IPS DF 6.9 (cell line): ENCODE measurements at regions not wholly inside any gene's neighbourhood (a gene's known extent, or its start where the extent isn't known, plus 50 kb on each side); places are given as distances from the start of the nearest gene placed in this dataset.
"Not testable (repeated sequence)": the region's sequence is repeated elsewhere in the genome, so short reads cannot be mapped to it uniquely, and the experiment has no call there.

Source experiments
- DNase-seq: peaks from one replicate; pipeline ENCODE4 v3.0.0-alpha.2; 2013; ENCODE audit warnings: low read depth, low spot score
- H3K27ac ChIP-seq: one replicate; pipeline ENCODE4 v1.5.1; 2013; ENCODE audit warnings: low read length, control low read depth
- H3K27me3 ChIP-seq: 2 replicates; pipeline ENCODE4 v1.6.1; 2013; ENCODE audit warnings: mild to moderate bottlenecking, low read length; ENCODE audit not compliant: control insufficient read depth, insufficient read depth
- H3K36me3 ChIP-seq: 2 replicates; pipeline ENCODE4 v1.6.1; 2013; ENCODE audit warnings: low read length; ENCODE audit not compliant: control insufficient read depth, insufficient read depth
- H3K4me1 ChIP-seq: 2 replicates; pipeline ENCODE4 v1.6.1; 2013; ENCODE audit warnings: low read length; ENCODE audit not compliant: control insufficient read depth, insufficient read depth
- H3K4me3 ChIP-seq: 2 replicates; pipeline ENCODE4 v1.5.1; 2013; ENCODE audit warnings: mild to moderate bottlenecking, low read length
- H3K9me3 ChIP-seq: 2 replicates; pipeline ENCODE4 v1.6.1; 2013; ENCODE audit warnings: low read length, inconsistent platforms; ENCODE audit not compliant: control insufficient read depth, insufficient read depth
- WGBS: extraction: QIAGEN DNeasy Blood & Tissue Kit; methylation state at CpG from one replicate; pipeline ENCODE4 v1.1.7; 2013; ENCODE audit warnings: mixed read lengths, missing lambda C conversion rate; ENCODE audit not compliant: insufficient read length, insufficient coverage; 5-methylcytosine and 5-hydroxymethylcytosine counted together

GRCh38 chr3:177902876-177903275 is 633.4 kb upstream of the KCNMB2 start:
- Histone ChIP-seq H3K4me3 (no peak overlapping the region), H3K27me3 (no peaks in the 10 kb centered on the region), H3K9me3 (no peaks in the 10 kb centered on the region; the same call in 1 of the 2 replicates), H3K4me1 (no peaks in the 10 kb centered on the region; the same call in 1 of the 2 replicates), H3K36me3 (no peaks in the 10 kb centered on the region), H3K27ac (no peak overlapping the region)
- WGBS: no CpG with 5 or more reads among the region's 5 CpGs
- DNase-seq: no peak

DNA sequence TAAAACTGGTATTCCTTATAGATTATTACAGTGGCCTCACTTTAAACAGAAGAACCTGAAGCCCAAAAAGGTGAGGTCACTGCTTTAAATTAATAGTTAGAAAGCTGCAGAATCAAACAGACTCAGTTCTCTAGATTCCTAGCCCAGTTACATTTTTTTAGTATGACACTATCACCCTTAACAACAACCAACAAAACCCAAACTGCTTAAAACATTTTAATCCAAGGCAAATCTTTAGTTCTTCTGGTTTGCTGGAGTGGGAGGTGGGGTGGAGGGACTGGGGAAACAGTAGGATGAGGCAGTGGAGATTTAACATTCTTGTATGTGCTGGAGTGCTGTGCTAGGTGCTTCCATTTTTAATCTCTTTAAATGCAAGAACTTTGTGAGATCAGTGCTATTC is 631.6 kb upstream of the KCNMB2 start:
- no peaks in the 10 kb centered on the region for H3K9me3 ChIP-seq
- H3K27ac ChIP-seq: no peak overlapping the region
- no peak for DNase-seq
- H3K4me1 ChIP-seq: no peaks in the 10 kb centered on the region; the same call in 1 of the 2 replicates
- H3K27me3 ChIP-seq: no peaks in the 10 kb centered on the region
- H3K4me3 ChIP-seq: no peak overlapping the region
- H3K36me3 ChIP-seq: no peaks in the 10 kb centered on the region

GRCh38 chr3:177905173-177906125 is 630.8 kb upstream of the KCNMB2 start:
- WGBS: no CpG with 5 or more reads among the region's 4 CpGs
- Histone ChIP-seq H3K9me3 (no peaks in the 10 kb centered on the region), H3K27ac (no peak overlapping the region)

DNA sequence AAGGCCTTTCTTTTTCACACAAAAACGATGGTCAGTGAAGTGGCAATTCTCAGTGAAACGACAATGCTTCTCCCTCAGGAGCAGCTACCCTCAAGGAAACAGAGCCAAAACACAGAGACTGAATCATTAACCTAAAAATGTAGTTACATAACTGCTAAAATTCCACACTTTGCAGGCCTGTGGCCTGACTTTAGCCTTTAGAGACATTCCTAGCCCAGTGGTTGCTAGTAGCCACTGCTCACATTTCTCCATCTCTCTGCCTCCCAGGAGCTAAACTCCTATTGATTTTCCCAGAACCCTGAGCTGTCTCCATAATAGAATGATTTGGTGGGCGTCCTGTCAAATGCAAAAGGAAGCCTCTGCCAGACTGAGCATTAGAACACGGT is 630.1 kb upstream of the KCNMB2 start:
- no peak for DNase-seq
- H3K9me3 ChIP-seq: no peaks in the 10 kb centered on the region
- H3K4me1 ChIP-seq: no peaks in the 10 kb centered on the region; the same call in 1 of the 2 replicates
- no peaks in the 10 kb centered on the region for H3K27me3 ChIP-seq
- H3K27ac ChIP-seq: no peak overlapping the region
- no CpG with 5 or more reads among the region's 4 CpGs for WGBS
- no peak overlapping the region for H3K4me3 ChIP-seq
- H3K36me3 ChIP-seq: no peaks in the 10 kb centered on the region

More at GRCh38 chr3:177905173-177906125, 630.8 kb upstream of the KCNMB2 start:
- Histone ChIP-seq H3K27me3 (no peaks in the 10 kb centered on the region), H3K4me1 (no peaks in the 10 kb centered on the region; the same call in 1 of the 2 replicates), H3K36me3 (no peaks in the 10 kb centered on the region), H3K4me3 (no peak overlapping the region)
- no peak for DNase-seq

GRCh38 chr3:177906578-177907229 is 629.5 kb upstream of the KCNMB2 start:
- WGBS: no CpG with 5 or more reads among the region's 5 CpGs
- Histone ChIP-seq H3K36me3 (no peaks in the 10 kb centered on the region), H3K27ac (no peak overlapping the region), H3K27me3 (no peaks in the 10 kb centered on the region), H3K4me3 (no peak overlapping the region), H3K4me1 (no peaks in the 10 kb centered on the region; the same call in 1 of the 2 replicates), H3K9me3 (no peaks in the 10 kb centered on the region)
- DNase-seq: no peak

DNA sequence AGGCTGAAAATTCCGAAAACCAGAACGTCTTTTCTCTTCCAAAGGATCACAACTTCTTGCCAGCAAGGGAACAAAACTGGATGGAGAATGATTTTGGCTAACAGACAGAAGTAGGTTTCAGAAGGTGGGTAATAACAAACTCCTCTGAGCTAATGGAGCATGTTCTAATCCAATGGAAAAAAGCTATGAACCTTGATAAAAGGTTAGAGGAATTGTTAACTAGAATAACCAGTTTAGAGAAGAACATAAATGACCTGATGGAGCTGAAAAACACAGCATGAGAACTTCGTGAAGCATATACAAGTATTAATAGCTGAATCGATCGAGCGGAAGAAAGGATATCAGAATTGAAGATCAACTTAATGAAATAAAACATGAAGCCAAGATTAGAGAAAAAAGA is 626.7 kb upstream of the KCNMB2 start:
- no CpG with 5 or more reads among the region's 6 CpGs for WGBS
- not testable (repeated sequence) for H3K4me1 ChIP-seq, H3K4me3 ChIP-seq, DNase-seq, H3K36me3 ChIP-seq, H3K9me3 ChIP-seq, H3K27me3 ChIP-seq, H3K27ac ChIP-seq

DNA sequence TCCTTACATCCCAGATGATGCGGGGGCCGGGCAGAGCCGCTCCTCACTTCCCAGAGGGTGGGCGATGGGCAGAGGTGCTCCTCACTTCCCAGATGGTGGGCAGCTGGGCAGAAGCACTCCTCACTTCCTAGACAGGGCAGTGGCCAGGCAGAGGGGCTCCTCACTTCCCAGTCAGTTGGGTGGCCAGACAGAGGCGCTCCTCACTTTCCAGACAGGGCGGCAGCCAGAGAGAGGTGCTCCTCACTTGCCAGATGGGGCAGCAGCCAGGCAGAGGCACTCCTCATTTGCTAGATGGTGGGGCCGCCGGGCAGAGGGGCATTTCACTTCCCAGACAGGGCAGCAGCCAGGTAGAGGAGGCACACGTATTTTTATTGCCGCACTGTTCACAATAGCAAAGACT is 622.0 kb upstream of the KCNMB2 start:
- H3K9me3 ChIP-seq: no peaks in the 10 kb centered on the region
- no CpG with 5 or more reads among the region's 10 CpGs for WGBS
- no peaks in the 10 kb centered on the region for H3K4me1 ChIP-seq
- H3K27ac ChIP-seq: no peak overlapping the region
- no peaks in the 10 kb centered on the region for H3K27me3 ChIP-seq
- DNase-seq: no peak
- H3K36me3 ChIP-seq: no peaks in the 10 kb centered on the region
- no peak overlapping the region; the same call in 1 of the 2 replicates for H3K4me3 ChIP-seq

GRCh38 chr3:177916461-177916860 is 619.8 kb upstream of the KCNMB2 start:
- Histone ChIP-seq H3K27ac (no peak overlapping the region), H3K9me3 (no peaks in the 10 kb centered on the region), H3K36me3 (no peaks in the 10 kb centered on the region), H3K27me3 (no peaks in the 10 kb centered on the region), H3K4me1 (no peaks in the 10 kb centered on the region), H3K4me3 (no peak overlapping the region)
- WGBS: no CpG with 5 or more reads among the region's 1 CpG
- no peak for DNase-seq

DNA sequence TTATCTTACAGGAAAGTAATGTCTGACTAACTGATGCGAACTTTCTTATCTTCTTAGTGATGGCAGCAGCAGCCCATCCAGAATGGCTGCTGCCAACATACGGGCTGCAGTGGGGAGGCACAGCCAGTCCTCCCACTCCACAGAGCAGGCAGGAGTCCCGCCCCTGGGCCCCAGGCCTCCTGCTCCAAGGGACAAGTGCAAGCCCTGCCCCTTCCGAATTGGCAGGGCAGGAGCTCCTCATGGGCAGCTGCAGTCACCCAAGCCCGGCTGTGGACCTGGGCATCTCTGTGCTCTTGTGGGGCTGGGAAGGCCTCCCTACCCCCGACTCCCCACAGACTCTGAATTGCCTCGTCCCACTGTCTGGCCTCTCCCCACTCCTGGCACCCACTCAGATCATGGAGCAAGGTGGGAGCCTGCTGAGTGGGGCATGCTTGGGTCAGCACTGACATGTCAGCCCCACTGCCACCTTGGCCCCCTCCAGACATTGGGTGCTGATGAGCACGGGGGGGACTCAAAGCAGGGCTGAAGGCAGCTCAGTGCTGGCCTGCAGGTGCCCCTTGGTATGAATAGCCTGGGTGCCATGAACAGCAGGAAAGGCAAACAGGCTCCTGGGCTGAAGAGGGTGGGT is 618.9 kb upstream of the KCNMB2 start:
- Histone ChIP-seq H3K9me3 (no peaks in the 10 kb centered on the region), H3K27ac (no peak overlapping the region), H3K4me3 (no peak overlapping the region), H3K27me3 (no peaks in the 10 kb centered on the region), H3K4me1 (no peaks in the 10 kb centered on the region), H3K36me3 (no peaks in the 10 kb centered on the region)
- WGBS: no CpG with 5 or more reads among the region's 8 CpGs
- no peak for DNase-seq

DNA sequence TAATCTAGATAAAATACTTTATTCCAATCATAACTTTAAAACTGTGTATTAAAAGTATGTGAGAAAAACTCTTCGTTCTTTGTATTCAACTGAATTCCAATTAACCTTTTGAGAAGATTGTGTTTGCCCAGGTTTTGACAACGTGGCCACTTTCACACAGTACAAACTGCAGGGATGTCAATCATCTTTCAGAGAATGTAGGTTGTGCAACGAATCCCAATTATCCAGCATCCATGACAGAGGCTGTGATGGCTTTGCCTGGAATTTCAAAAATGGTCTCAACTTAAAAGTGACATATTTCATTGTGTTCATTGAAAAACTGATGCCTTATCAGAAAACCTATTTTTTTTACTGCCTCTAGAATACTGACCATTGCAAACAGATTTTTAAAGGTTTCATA is 615.1 kb upstream of the KCNMB2 start:
- no peak for DNase-seq
- no peaks in the 10 kb centered on the region for H3K27me3 ChIP-seq
- WGBS: no CpG with 5 or more reads among the region's 3 CpGs
- H3K9me3 ChIP-seq: no peaks in the 10 kb centered on the region
- no peaks in the 10 kb centered on the region for H3K36me3 ChIP-seq
- H3K4me3 ChIP-seq: no peak overlapping the region
- H3K4me1 ChIP-seq: no peaks in the 10 kb centered on the region
- H3K27ac ChIP-seq: no peak overlapping the region
